ENCODE measurements at regions not wholly inside any gene's neighbourhood (a gene's known extent, or its start where the extent isn't known, plus 50 kb on each side); places are given as distances from the start of the nearest gene placed in this dataset.

DNA sequence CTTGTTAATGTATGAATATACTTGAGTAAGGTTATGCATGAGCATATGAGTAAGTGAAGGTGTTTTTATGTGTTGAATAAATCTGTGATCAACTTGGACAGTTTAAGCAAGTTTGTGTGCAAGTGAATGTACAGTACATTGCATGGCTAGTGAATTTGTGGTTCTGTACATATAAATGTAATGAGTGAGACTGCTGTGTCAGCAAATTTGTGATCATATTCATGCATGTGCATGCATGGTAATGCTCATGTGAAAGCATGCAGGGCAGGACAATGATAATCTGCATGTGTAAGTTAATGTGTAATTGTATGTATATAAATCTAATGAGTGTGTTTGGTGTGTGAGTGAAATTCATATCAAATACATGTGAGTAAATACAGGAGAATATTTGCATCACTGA, 188.5 kb downstream of the PWWP3B start:
- DNase-seq (ENCODE audit: low spot score) = no peak
- H3K27ac Mint-ChIP-seq (ENCODE audit: unreplicated experiment) = no peak overlapping the region
- no peaks in the 10 kb centered on the region for H3K4me1 Mint-ChIP-seq (ENCODE audit: unreplicated experiment)
- no peaks in the 10 kb centered on the region for H3K9me3 Mint-ChIP-seq (ENCODE audit: unreplicated experiment)
- H3K36me3 Mint-ChIP-seq (ENCODE audit: low read depth, unreplicated experiment) = no peaks in the 10 kb centered on the region
- no peak overlapping the region for H3K4me3 Mint-ChIP-seq (ENCODE audit: unreplicated experiment)
- H3K27me3 Mint-ChIP-seq (ENCODE audit: unreplicated experiment) = no peaks in the 10 kb centered on the region
- TF ChIP-seq, protein P1, sequence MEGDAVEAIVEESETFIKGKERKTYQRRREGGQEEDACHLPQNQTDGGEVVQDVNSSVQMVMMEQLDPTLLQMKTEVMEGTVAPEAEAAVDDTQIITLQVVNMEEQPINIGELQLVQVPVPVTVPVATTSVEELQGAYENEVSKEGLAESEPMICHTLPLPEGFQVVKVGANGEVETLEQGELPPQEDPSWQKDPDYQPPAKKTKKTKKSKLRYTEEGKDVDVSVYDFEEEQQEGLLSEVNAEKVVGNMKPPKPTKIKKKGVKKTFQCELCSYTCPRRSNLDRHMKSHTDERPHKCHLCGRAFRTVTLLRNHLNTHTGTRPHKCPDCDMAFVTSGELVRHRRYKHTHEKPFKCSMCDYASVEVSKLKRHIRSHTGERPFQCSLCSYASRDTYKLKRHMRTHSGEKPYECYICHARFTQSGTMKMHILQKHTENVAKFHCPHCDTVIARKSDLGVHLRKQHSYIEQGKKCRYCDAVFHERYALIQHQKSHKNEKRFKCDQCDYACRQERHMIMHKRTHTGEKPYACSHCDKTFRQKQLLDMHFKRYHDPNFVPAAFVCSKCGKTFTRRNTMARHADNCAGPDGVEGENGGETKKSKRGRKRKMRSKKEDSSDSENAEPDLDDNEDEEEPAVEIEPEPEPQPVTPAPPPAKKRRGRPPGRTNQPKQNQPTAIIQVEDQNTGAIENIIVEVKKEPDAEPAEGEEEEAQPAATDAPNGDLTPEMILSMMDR (IDR thresholded peaks at IDR 0.05; ENCODE audit: unreplicated experiment) = no peak

GRCh38 chrX:106363214-106363613, 195.1 kb downstream of the PWWP3B start:
- no peaks in the 10 kb centered on the region for H3K4me1 Mint-ChIP-seq (ENCODE audit: unreplicated experiment)
- H3K9me3 Mint-ChIP-seq (ENCODE audit: unreplicated experiment) = no peaks in the 10 kb centered on the region
- H3K4me3 Mint-ChIP-seq (ENCODE audit: unreplicated experiment) = no peak overlapping the region
- no peaks in the 10 kb centered on the region for H3K27me3 Mint-ChIP-seq (ENCODE audit: unreplicated experiment)
- H3K36me3 Mint-ChIP-seq (ENCODE audit: low read depth, unreplicated experiment) = no peaks in the 10 kb centered on the region
- TF ChIP-seq, protein P1 (IDR thresholded peaks at IDR 0.05; ENCODE audit: unreplicated experiment) = no peak
- DNase-seq (ENCODE audit: low spot score) = no peak
- H3K27ac Mint-ChIP-seq (ENCODE audit: unreplicated experiment) = no peak overlapping the region

- no peaks in the 10 kb centered on the region for H3K36me3 Mint-ChIP-seq (ENCODE audit: low read depth, unreplicated experiment)
- H3K27me3 Mint-ChIP-seq (ENCODE audit: unreplicated experiment) = no peaks in the 10 kb centered on the region
- H3K4me1 Mint-ChIP-seq (ENCODE audit: unreplicated experiment) = no peaks in the 10 kb centered on the region
- H3K9me3 Mint-ChIP-seq (ENCODE audit: unreplicated experiment) = no peaks in the 10 kb centered on the region
- TF ChIP-seq, protein P1 (IDR thresholded peaks at IDR 0.05; ENCODE audit: unreplicated experiment) = no peak
- no peak for DNase-seq (ENCODE audit: low spot score)
- H3K4me3 Mint-ChIP-seq (ENCODE audit: unreplicated experiment) = no peak overlapping the region
- H3K27ac Mint-ChIP-seq (ENCODE audit: unreplicated experiment) = no peak overlapping the region
These were observed 210.5 kb downstream of the PWWP3B start for GRCh38 chrX:106378616-106379015.

DNA sequence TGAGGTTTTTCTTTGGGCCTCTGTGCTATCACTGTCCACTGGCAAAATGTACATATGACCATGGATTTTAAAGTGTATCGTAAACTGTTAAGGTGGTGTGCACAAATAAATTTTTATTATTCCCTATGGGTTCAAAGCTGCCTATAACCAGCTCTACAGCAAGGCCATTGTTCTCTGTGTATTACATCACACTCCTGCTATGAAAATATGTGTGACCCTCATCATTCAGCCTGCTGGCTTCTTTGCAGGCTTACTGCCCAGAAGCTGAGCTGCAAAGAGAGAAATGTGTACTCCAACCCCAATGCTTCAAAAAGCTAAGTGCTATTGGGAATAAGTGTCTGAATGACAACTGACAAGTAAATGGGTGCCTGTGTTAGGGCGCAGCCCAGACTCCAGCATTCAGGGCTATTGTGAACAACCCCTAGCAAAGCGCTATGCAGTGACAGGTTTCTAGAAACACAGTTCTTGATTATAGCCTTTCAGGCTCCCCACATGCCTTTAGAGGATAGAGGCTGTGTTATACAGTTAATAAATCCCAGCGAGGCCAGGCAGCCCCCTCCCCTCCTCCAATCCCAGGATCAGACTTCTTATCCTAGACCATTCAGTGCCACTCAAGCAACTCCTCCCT, 220.4 kb upstream of the RADX start:
- no peaks in the 10 kb centered on the region for H3K9me3 Mint-ChIP-seq (ENCODE audit: unreplicated experiment)
- H3K4me3 Mint-ChIP-seq (ENCODE audit: unreplicated experiment) = no peak overlapping the region
- no peaks in the 10 kb centered on the region for H3K36me3 Mint-ChIP-seq (ENCODE audit: low read depth, unreplicated experiment)
- H3K27me3 Mint-ChIP-seq (ENCODE audit: unreplicated experiment) = no peaks in the 10 kb centered on the region
- H3K27ac Mint-ChIP-seq (ENCODE audit: unreplicated experiment) = no peak overlapping the region
- TF ChIP-seq, protein P1 (IDR thresholded peaks at IDR 0.05; ENCODE audit: unreplicated experiment) = no peak
- H3K4me1 Mint-ChIP-seq (ENCODE audit: unreplicated experiment) = no peaks in the 10 kb centered on the region
- no peak for DNase-seq (ENCODE audit: low spot score)

- DNase-seq (ENCODE audit: low spot score) = no peak
- no peaks in the 10 kb centered on the region for H3K27me3 Mint-ChIP-seq (ENCODE audit: unreplicated experiment)
- no peaks in the 10 kb centered on the region for H3K9me3 Mint-ChIP-seq (ENCODE audit: unreplicated experiment)
- H3K36me3 Mint-ChIP-seq (ENCODE audit: low read depth, unreplicated experiment) = no peaks in the 10 kb centered on the region
- no peaks in the 10 kb centered on the region for H3K4me1 Mint-ChIP-seq (ENCODE audit: unreplicated experiment)
- no peak overlapping the region for H3K27ac Mint-ChIP-seq (ENCODE audit: unreplicated experiment)
- TF ChIP-seq, protein P1 (IDR thresholded peaks at IDR 0.05; ENCODE audit: unreplicated experiment) = no peak
- no peak overlapping the region for H3K4me3 Mint-ChIP-seq (ENCODE audit: unreplicated experiment)
These were observed 219.4 kb upstream of the RADX start for GRCh38 chrX:106392346-106392745.

Measured in endothelial cell (in vitro differentiated cells).